ENCODE measurements at regions not wholly inside any gene's neighbourhood (a gene's known extent, or its start where the extent isn't known, plus 50 kb on each side); places are given as distances from the start of the nearest gene placed in this dataset.

DNA sequence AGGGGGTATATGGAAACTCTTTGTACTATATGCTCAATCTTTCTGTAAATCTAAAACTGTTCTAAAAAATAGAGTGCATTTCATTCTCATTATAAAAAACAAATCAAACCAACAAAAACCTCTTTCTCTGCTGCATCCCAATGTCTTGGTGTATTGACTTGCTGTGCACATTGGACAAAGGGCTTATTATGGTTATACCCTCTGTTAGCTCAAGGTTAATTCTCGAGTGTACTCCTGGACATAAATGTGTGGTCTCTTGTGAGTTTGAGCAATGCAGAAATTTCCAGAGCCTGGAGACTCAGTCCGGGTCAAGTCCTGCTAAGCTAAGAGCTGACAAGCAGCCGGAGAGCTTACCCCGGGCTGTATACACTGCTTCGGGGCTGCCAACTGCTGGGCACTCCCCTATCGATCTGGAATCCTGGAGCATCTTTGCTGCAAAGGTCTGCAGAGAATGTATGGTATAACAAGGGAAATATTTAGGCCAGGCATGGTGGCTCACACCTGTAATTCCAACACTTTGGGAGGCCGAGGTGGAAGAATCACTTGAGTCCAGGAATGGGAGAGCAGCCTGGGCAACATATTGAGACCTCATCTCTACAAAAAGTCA is 66.2 kb upstream of the BRD7 start:
- Histone ChIP-seq H3K4me3 (no peak overlapping the region), H3K27me3 (replicated peaks in 1 of 2; ENCODE audit: control insufficient read depth in 2 of 2, insufficient read depth in 2 of 2, low read length in 1 of 2) (peaks cover 0 to 2% of the 10 kb centered on the region in 2 experiments; a peak in 3 of 4 replicates), H3K27ac (ENCODE audit: control insufficient read depth, insufficient read depth) (no peak overlapping the region), H2AFZ (ENCODE audit: control insufficient read depth, low read depth, low read length) (no peak overlapping the region), H4K20me1 (ENCODE audit: control insufficient read depth, insufficient read depth) (no peaks in the 10 kb centered on the region), H3K4me1 (ENCODE audit: control insufficient read depth, insufficient read depth, low read length) (no peaks in the 10 kb centered on the region), H3K4me2 (ENCODE audit: control insufficient read depth, insufficient read depth) (no peak overlapping the region), H3K9me3 (replicated peaks; ENCODE audit: control insufficient read depth, insufficient read depth, low read length) (no peaks in the 10 kb centered on the region; the same call in 2 of the 3 replicates), H3K79me2 (ENCODE audit: control insufficient read depth, insufficient read depth, low read length) (no peaks in the 10 kb centered on the region), H3K36me3 (ENCODE audit: control insufficient read depth in 2 of 2, insufficient read depth in 2 of 2, low read length in 1 of 2) (no peaks in the 10 kb centered on the region), H3K9ac (ENCODE audit: control insufficient read depth, insufficient read depth, low read length) (no peak overlapping the region)
- intact Hi-C loops (cut with micrococcal nuclease; ENCODE audit: unreplicated experiment), result no loop called here
- no peak for FAIRE-seq
- CTCF ChIA-PET, result no interaction called here
- in situ Hi-C loops (cut with MboI), result no loop called here
- RAD21 ChIA-PET (ENCODE audit: unreplicated experiment), result no interaction called here
- SMC1A ChIA-PET (ENCODE audit: uncharacterized antibody, unreplicated experiment), result no interaction called here
- TF ChIP-seq, protein P1, sequence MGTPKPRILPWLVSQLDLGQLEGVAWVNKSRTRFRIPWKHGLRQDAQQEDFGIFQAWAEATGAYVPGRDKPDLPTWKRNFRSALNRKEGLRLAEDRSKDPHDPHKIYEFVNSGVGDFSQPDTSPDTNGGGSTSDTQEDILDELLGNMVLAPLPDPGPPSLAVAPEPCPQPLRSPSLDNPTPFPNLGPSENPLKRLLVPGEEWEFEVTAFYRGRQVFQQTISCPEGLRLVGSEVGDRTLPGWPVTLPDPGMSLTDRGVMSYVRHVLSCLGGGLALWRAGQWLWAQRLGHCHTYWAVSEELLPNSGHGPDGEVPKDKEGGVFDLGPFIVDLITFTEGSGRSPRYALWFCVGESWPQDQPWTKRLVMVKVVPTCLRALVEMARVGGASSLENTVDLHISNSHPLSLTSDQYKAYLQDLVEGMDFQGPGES (IDR thresholded peaks at IDR 0.05), result no peak
- no peak for TF ChIP-seq HDAC6 (IDR thresholded peaks at IDR 0.05; ENCODE audit: unreplicated experiment)
- TF ChIP-seq MYB (IDR thresholded peaks at IDR 0.05; ENCODE audit: borderline replicate concordance, low read depth, low read length), result no peak
- no peak for TF ChIP-seq GATAD2B (conservative IDR thresholded peaks at IDR 0.05; ENCODE audit: low read depth)
- no peak for TF ChIP-seq MTA3 (IDR thresholded peaks at IDR 0.05; ENCODE audit: borderline replicate concordance, low read length)
- TF ChIP-seq WRNIP1 (IDR thresholded peaks at IDR 0.05; ENCODE audit: borderline replicate concordance, low read depth, low read length), result no peak
- no peak for TF ChIP-seq HCFC1 (IDR thresholded peaks at IDR 0.05; ENCODE audit: low read length)
- TF ChIP-seq CHD4 (IDR thresholded peaks at IDR 0.05), result no peak
- TF ChIP-seq FOXM1 (IDR thresholded peaks at IDR 0.05; ENCODE audit: low read depth, low read length), result no peak
- TF ChIP-seq SIN3A (IDR thresholded peaks at IDR 0.05; ENCODE audit: low read depth, low read length), result no peak
- TF ChIP-seq, protein P2, sequence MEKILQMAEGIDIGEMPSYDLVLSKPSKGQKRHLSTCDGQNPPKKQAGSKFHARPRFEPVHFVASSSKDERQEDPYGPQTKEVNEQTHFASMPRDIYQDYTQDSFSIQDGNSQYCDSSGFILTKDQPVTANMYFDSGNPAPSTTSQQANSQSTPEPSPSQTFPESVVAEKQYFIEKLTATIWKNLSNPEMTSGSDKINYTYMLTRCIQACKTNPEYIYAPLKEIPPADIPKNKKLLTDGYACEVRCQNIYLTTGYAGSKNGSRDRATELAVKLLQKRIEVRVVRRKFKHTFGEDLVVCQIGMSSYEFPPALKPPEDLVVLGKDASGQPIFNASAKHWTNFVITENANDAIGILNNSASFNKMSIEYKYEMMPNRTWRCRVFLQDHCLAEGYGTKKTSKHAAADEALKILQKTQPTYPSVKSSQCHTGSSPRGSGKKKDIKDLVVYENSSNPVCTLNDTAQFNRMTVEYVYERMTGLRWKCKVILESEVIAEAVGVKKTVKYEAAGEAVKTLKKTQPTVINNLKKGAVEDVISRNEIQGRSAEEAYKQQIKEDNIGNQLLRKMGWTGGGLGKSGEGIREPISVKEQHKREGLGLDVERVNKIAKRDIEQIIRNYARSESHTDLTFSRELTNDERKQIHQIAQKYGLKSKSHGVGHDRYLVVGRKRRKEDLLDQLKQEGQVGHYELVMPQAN (conservative IDR thresholded peaks at IDR 0.05), result no peak
- POLR2A ChIA-PET, result no interaction called here
- ATAC-seq, result no peak
- 50% methylated on average over 7 of the region's 7 CpGs for WGBS (ENCODE audit: insufficient coverage, insufficient replicate concordance, low lambda C conversion rate, missing lambda C conversion rate)
- no TSS peak for BruUV-seq (replicated peaks)
- no peak for DNase-seq (ENCODE audit: low read depth, low spot score)
